IMR-90 (cell line): ENCODE measurements at regions not wholly inside any gene's neighbourhood (a gene's known extent, or its start where the extent isn't known, plus 50 kb on each side); places are given as distances from the start of the nearest gene placed in this dataset.

Experiments
- ATAC-seq: fragments of 200-7000 bp; cut with Tn5 transposase; 2 replicates; pipeline ENCODE4 v1.9.1; 2020; ENCODE audit warnings: low read depth, mild to moderate bottlenecking, moderate library complexity
- BruUV-seq: library from RNA; stranded (reverse); fragments of 400-500 nt; replicated peaks from 2 replicates; lab custom pipeline; 2021; lab: Mats Ljungman, UMichigan
- CTCF ChIA-PET: fragments of 300-600 bp; formaldehyde crosslinking; extraction: SDS; loops from one replicate; lab custom pipeline; 2021; ENCODE audit warnings: antibody characterized with exemption; lab: Yijun Ruan, JAX
- POLR2A ChIA-PET: fragments of 300-600 bp; sonication (Branson Sonifier 250); formaldehyde crosslinking; loops from one replicate; lab custom pipeline; 2022; ENCODE audit warnings: antibody characterized with exemption; ENCODE audit not compliant: unreplicated experiment; lab: Charles Lee
- DNase-seq: peaks from one replicate; pipeline ENCODE4 v3.0.0; 2013
- H2AFZ ChIP-seq: replicated peaks from 2 replicates; pipeline ENCODE3; 2013; ENCODE audit warnings: low read length, mild to moderate bottlenecking; ENCODE audit not compliant: poor library complexity
- H2AK5ac ChIP-seq: 2 replicates; pipeline ENCODE4 v1.6.1; 2013; ENCODE audit warnings: low read depth, low read length, inconsistent platforms
- H2AK9ac ChIP-seq: replicated peaks from 2 replicates; pipeline ENCODE3; 2013; ENCODE audit warnings: mild to moderate bottlenecking, low read depth, low read length, moderate library complexity; ENCODE audit not compliant: poor library complexity
- H2BK120ac ChIP-seq: 2 replicates; pipeline ENCODE4 v1.6.1; 2013; ENCODE audit warnings: low read depth, low read length, inconsistent platforms
- H2BK15ac ChIP-seq: 3 replicates; pipeline ENCODE4 v1.6.1; 2013; ENCODE audit warnings: low read depth, low read length, inconsistent platforms
- H2BK20ac ChIP-seq: 2 replicates; pipeline ENCODE4 v1.6.1; 2013; ENCODE audit warnings: low read depth, mild to moderate bottlenecking, inconsistent platforms, low read length, moderate library complexity
- H2BK5ac ChIP-seq: 2 replicates; pipeline ENCODE4 v1.6.1; 2013; ENCODE audit warnings: mild to moderate bottlenecking, low read depth, low read length, inconsistent platforms; ENCODE audit not compliant: poor library complexity, severe bottlenecking
- H3K14ac ChIP-seq: replicated peaks from 2 replicates; pipeline ENCODE4 v1.6.1; 2013; ENCODE audit warnings: low read depth, low read length, inconsistent platforms
- H3K18ac ChIP-seq: 2 replicates; pipeline ENCODE4 v1.6.1; 2013; ENCODE audit warnings: low read depth, low read length, control low read depth
- H3K23ac ChIP-seq: 2 replicates; pipeline ENCODE4 v1.6.1; 2013; ENCODE audit warnings: low read depth, low read length, inconsistent platforms
- H3K27ac ChIP-seq: 2 replicates; pipeline ENCODE4 v1.5.1; 2013; ENCODE audit warnings: mild to moderate bottlenecking, control low read depth, low read length; ENCODE audit not compliant: insufficient read depth
- H3K27me3 ChIP-seq: 2 replicates; pipeline ENCODE4 v1.6.1; 2013; ENCODE audit warnings: low read length; ENCODE audit not compliant: control insufficient read depth, insufficient read depth
- H3K36me3 ChIP-seq: 2 replicates; pipeline ENCODE4 v1.6.1; 2013; ENCODE audit warnings: low read length, mixed read lengths; ENCODE audit not compliant: control insufficient read depth, insufficient read depth
- H3K4ac ChIP-seq: 2 replicates; pipeline ENCODE4 v1.6.1; 2013; ENCODE audit warnings: low read depth, low read length, inconsistent platforms
- H3K4me1 ChIP-seq: 2 replicates; pipeline ENCODE4 v1.6.1; 2013; ENCODE audit warnings: low read length, mixed read lengths; ENCODE audit not compliant: control insufficient read depth, insufficient read depth
- H3K4me2 ChIP-seq: 2 replicates; pipeline ENCODE4 v1.6.1; 2013; ENCODE audit warnings: low read depth, mild to moderate bottlenecking, control low read depth, low read length, moderate library complexity
- H3K4me3 ChIP-seq: 2 replicates; pipeline ENCODE4 v1.5.1; 2013; ENCODE audit warnings: low read depth, mild to moderate bottlenecking, control low read depth, low read length, moderate library complexity; ENCODE audit not compliant: insufficient read depth
- H3K56ac ChIP-seq: 2 replicates; pipeline ENCODE4 v1.6.1; 2013; ENCODE audit warnings: low read length, inconsistent platforms; ENCODE audit not compliant: insufficient read depth; ENCODE audit errors: extremely low read depth
- H3K79me1 ChIP-seq, 2 experiments: 2 replicates each; pipeline ENCODE4 v1.6.1; 2013; ENCODE audit warnings: low read length in 2 of 2, inconsistent platforms in 1 of 2, low read depth in 1 of 2
- H3K9ac ChIP-seq: 2 replicates; pipeline ENCODE4 v1.6.1; 2013; ENCODE audit warnings: low read depth, low read length, control low read depth
- H3K9me1 ChIP-seq: 2 replicates; pipeline ENCODE4 v1.6.1; 2013; ENCODE audit warnings: low read length, inconsistent platforms; ENCODE audit not compliant: insufficient read depth
- H3K9me3 ChIP-seq: 2 replicates; pipeline ENCODE4 v1.6.1; 2013; ENCODE audit warnings: low read length; ENCODE audit not compliant: control insufficient read depth, insufficient read depth
- H4K20me1 ChIP-seq: 2 replicates; pipeline ENCODE4 v1.6.1; 2013; ENCODE audit warnings: low read length, inconsistent platforms; ENCODE audit not compliant: insufficient read depth
- H4K5ac ChIP-seq: 2 replicates; pipeline ENCODE4 v1.6.1; 2013; ENCODE audit warnings: mild to moderate bottlenecking, low read depth, low read length, control low read depth
- H4K8ac ChIP-seq, 2 experiments: 2 replicates each; pipeline ENCODE4 v1.6.1; 2013; ENCODE audit warnings: low read depth in 2 of 2, low read length in 2 of 2, control low read depth in 1 of 2, inconsistent platforms in 1 of 2
- H4K91ac ChIP-seq: 2 replicates; pipeline ENCODE4 v1.6.1; 2013; ENCODE audit warnings: low read depth, low read length, inconsistent platforms; ENCODE audit not compliant: insufficient read depth
- CEBPB ChIP-seq: IDR thresholded peaks from 2 replicates; pipeline ENCODE4 v1.6.1; 2012; ENCODE audit warnings: low read depth, low read length, improper control_type of control experiment
- CHD1 ChIP-seq: IDR thresholded peaks from 2 replicates; pipeline ENCODE4 v1.6.1; 2012; ENCODE audit warnings: low read depth, low read length, improper control_type of control experiment
- FOS ChIP-seq: fragments of 150-350 bp; IDR thresholded peaks from 2 replicates; pipeline ENCODE4 v1.6.1; 2016; ENCODE audit warnings: low read depth, low read length
- MAZ ChIP-seq: IDR thresholded peaks from 2 replicates; pipeline ENCODE4 v1.6.1; 2012; ENCODE audit warnings: low read depth, mild to moderate bottlenecking, low read length, improper control_type of control experiment, moderate library complexity, borderline replicate concordance
- SMC3 ChIP-seq: fragments of 150-350 bp; IDR thresholded peaks from 2 replicates; pipeline ENCODE4 v1.6.1; 2016; ENCODE audit warnings: low read depth, mild to moderate bottlenecking, antibody characterized with exemption, low read length, moderate library complexity
- WGBS, 2 experiments: methylation state at CpG; one replicate each; pipeline versions ENCODE4 v1.1.5 to v1.1.7; 2013; ENCODE audit warnings: missing lambda C conversion rate in 2 of 2; ENCODE audit not compliant: insufficient read length in 1 of 2; ENCODE audit errors: extremely low coverage in 2 of 2; 5-methylcytosine and 5-hydroxymethylcytosine counted together
- dilution Hi-C: fragments of 300-500 bp; cut with HindIII; formaldehyde crosslinking; loops from one replicate; pipeline ENCODE4 v1.14.3; 2018; ENCODE audit warnings: low sequenced_read_pairs; ENCODE audit not compliant: unreplicated experiment
- in situ Hi-C: fragments of 300-500 bp; cut with MboI; formaldehyde crosslinking; loops from 3 replicates; pipeline ENCODE4 v1.14.3; 2019; ENCODE audit warnings: low sequenced_read_pairs, inconsistent platforms, mixed read lengths
- intact Hi-C: fragments of 100-400 bp; cut with micrococcal nuclease; formaldehyde crosslinking; loops from 2 replicates; pipeline ENCODE4 v1.10.0; 2022

DNA sequence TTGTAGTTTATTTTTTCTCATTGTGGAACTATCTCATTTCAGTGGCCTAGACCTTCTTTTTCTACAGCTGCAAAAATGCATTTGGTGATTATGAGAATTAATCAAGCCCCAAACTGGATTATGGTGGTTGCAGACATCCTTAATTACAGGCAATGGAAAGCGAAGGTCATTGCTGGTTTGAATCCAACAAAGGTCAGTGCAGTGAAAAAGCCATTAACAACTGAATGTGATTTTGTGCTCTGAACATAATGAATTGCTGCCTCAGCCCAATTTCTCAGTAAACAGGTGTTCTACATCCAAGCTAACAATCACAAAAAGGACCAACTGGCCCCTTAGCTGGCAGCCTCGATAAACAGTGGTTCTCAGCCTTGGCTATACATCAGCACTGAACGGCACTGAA, 260.1 kb upstream of the DPPA4 start:
- CTCF ChIA-PET: no interaction called here
- H3K9ac ChIP-seq: no peak overlapping the region
- no peaks in the 10 kb centered on the region for H3K9me3 ChIP-seq
- ATAC-seq (no peak), DNase-seq (no peak)
- H3K36me3 ChIP-seq: no peaks in the 10 kb centered on the region
- intact Hi-C loops (no loop called here), dilution Hi-C loops (no loop called here), in situ Hi-C loops (no loop called here)
- H4K91ac ChIP-seq: no peak overlapping the region
- no peaks in the 10 kb centered on the region for H4K20me1 ChIP-seq
- H3K4ac ChIP-seq: no peak overlapping the region
- H2AK9ac ChIP-seq: no peak overlapping the region
- no peak overlapping the region for H2BK20ac ChIP-seq
- H3K4me1 ChIP-seq: no peaks in the 10 kb centered on the region
- no peak overlapping the region for H3K23ac ChIP-seq
- H2BK5ac ChIP-seq: no peak overlapping the region
- POLR2A ChIA-PET: no interaction called here
- no peaks in the 10 kb centered on the region for H3K27me3 ChIP-seq
- H3K79me1 ChIP-seq: no peaks in the 10 kb centered on the region
- H3K18ac ChIP-seq: no peak overlapping the region
- BruUV-seq: no TSS peak
- no peak for TF ChIP-seq SMC3
- TF ChIP-seq CHD1: no peak
- TF ChIP-seq MAZ: no peak
- no peak for TF ChIP-seq FOS
- TF ChIP-seq CEBPB: no peak
- H2BK15ac ChIP-seq: no peak overlapping the region
- H3K14ac ChIP-seq: no peak overlapping the region
- no peak overlapping the region for H3K4me2 ChIP-seq
- no peaks in the 10 kb centered on the region for H3K9me1 ChIP-seq
- no peak overlapping the region for H2AFZ ChIP-seq
- H3K4me3 ChIP-seq: no peak overlapping the region
- no peak overlapping the region for H4K5ac ChIP-seq
- H3K27ac ChIP-seq: no peak overlapping the region
- H3K56ac ChIP-seq: no peak overlapping the region
- H2BK120ac ChIP-seq: no peak overlapping the region
- WGBS, 2 experiments: no CpG with 5 or more reads among the region's 3 CpGs
- H4K8ac ChIP-seq: no peak overlapping the region
- H2AK5ac ChIP-seq: no peak overlapping the region
